SH-SY5Y (cell line): ENCODE measurements at regions not wholly inside any gene's neighbourhood (a gene's known extent, or its start where the extent isn't known, plus 50 kb on each side); places are given as distances from the start of the nearest gene placed in this dataset.

Source experiments
- GATA2 ChIP-seq: IDR thresholded peaks from 2 replicates; pipeline ENCODE4 v1.6.1; 2011; ENCODE audit warnings: mild to moderate bottlenecking, low read depth, low read length
- GATA3 ChIP-seq: IDR thresholded peaks from 2 replicates; pipeline ENCODE4 v1.6.1; 2011; ENCODE audit warnings: low read depth, mild to moderate bottlenecking, low read length, moderate library complexity

DNA sequence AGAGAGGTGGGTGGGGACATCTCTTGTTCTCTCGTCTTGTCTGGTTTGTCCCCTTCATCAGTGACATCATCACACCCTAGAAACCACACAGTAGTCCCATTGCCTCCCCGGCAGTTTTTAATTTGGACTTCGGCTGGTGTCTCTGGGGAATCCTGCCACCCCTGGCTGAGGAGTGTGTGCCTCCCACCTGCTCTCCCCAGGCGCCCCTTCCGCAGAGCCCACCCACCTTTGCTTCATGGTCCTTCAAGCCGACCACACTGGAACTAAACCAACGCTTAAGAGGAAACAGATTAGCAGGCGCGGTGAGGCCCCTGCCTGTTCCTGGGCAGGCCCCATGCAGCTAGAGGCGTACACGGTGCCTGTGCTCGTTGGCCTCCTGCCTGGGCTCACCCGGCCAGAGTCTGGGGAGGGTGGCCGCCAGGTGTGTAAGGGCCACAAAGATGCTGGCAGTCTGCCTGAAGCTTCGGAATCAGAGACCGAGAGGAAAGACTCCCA lies 107.6 kb upstream of the SPRY4 start:
- TF ChIP-seq GATA3 (no peak), GATA2 (no peak)
